ENCODE measurements at regions not wholly inside any gene's neighbourhood (a gene's known extent, or its start where the extent isn't known, plus 50 kb on each side); places are given as distances from the start of the nearest gene placed in this dataset.

DNA sequence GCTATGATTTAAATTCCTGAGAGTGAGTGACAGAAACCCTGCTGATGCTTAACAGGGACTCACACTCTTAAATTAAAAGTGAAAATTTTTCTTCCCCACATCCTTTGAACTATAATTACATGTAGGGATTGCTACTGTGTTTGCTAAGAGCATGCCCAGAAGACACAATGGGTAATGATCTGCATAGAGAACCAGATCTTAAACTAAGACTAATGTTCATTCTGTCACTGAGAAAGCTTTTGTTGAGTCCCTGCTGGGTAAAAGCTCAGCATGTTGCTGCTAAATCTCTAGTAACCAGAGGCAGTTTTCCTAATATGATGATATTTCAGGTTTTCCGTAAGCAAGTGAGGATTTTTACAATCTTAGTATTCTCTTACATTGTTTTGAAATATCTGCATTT, 424.8 kb upstream of the SMC2 start (continued):
- no peak for TF ChIP-seq NCOA2 (IDR thresholded peaks at IDR 0.05; ENCODE audit: partially characterized antibody in 2 of 2)
- no peak for TF ChIP-seq GABPB1 (CRISPR knock-in tag; IDR thresholded peaks at IDR 0.05)

DNA sequence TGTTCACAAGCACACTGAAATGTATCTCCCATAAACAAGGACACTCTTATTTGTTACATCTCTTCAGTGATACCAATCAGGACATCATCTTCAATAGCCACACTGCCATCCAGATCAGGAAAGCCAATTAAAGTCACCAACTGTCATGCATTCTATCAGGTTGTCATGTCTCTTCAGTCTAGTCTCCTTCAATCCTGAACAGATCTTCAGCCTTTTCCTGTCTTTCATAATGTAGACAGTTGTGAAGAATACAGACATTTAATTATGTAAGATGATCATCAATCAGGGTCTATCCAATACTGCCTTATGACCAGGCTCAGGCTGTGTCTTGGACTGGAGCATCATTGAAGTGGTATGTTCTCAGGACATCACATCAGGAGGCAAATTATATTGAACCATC, 419.8 kb upstream of the SMC2 start:
- ATAC-seq = no peak
- in situ Hi-C loops (cut with MboI) = no loop called here
- no TSS peak for BruUV-seq (replicated peaks)

More for the DNA sequence above, 419.8 kb upstream of the SMC2 start:
- Histone ChIP-seq H3K4me2 (ENCODE audit: insufficient read depth, low read length) (no peak overlapping the region), H3K9me1 (ENCODE audit: control insufficient read depth, insufficient read depth, low read length) (no peaks in the 10 kb centered on the region), H3K9me3 (replicated peaks; ENCODE audit: control insufficient read depth, insufficient read depth, low read depth, low read length) (no peaks in the 10 kb centered on the region), H3K9ac (ENCODE audit: insufficient read depth in 1 of 2, low read depth in 2 of 2, low read length in 2 of 2) (no peak overlapping the region), H3K27ac (ENCODE audit: extremely low read depth, low read depth, low read length) (no peak overlapping the region), H3K4me1 (replicated peaks in 1 of 2; ENCODE audit: control insufficient read depth in 2 of 2, insufficient read depth in 2 of 2, low read length in 2 of 2) (no peaks in the 10 kb centered on the region), H4K20me1 (replicated peaks; ENCODE audit: control insufficient read depth, insufficient read depth, low read length) (no peaks in the 10 kb centered on the region), H3K27me3 (ENCODE audit: control insufficient read depth in 2 of 2, insufficient read depth in 2 of 2, low read length in 2 of 2) (no peaks in the 10 kb centered on the region), H3K79me2 (ENCODE audit: control insufficient read depth, insufficient read depth, low read length) (no peaks in the 10 kb centered on the region), H3K4me3 (no peak overlapping the region), H3K36me3 (ENCODE audit: control insufficient read depth, insufficient read depth, low read length) (no peaks in the 10 kb centered on the region), H2AFZ (ENCODE audit: low read depth, low read length) (no peak overlapping the region)
- no peak for TF ChIP-seq CXXC5 (CRISPR knock-in tag; IDR thresholded peaks at IDR 0.05)
- no peak for TF ChIP-seq ZNF586 (CRISPR knock-in tag; conservative IDR thresholded peaks at IDR 0.05)
- TF ChIP-seq, protein P1, sequence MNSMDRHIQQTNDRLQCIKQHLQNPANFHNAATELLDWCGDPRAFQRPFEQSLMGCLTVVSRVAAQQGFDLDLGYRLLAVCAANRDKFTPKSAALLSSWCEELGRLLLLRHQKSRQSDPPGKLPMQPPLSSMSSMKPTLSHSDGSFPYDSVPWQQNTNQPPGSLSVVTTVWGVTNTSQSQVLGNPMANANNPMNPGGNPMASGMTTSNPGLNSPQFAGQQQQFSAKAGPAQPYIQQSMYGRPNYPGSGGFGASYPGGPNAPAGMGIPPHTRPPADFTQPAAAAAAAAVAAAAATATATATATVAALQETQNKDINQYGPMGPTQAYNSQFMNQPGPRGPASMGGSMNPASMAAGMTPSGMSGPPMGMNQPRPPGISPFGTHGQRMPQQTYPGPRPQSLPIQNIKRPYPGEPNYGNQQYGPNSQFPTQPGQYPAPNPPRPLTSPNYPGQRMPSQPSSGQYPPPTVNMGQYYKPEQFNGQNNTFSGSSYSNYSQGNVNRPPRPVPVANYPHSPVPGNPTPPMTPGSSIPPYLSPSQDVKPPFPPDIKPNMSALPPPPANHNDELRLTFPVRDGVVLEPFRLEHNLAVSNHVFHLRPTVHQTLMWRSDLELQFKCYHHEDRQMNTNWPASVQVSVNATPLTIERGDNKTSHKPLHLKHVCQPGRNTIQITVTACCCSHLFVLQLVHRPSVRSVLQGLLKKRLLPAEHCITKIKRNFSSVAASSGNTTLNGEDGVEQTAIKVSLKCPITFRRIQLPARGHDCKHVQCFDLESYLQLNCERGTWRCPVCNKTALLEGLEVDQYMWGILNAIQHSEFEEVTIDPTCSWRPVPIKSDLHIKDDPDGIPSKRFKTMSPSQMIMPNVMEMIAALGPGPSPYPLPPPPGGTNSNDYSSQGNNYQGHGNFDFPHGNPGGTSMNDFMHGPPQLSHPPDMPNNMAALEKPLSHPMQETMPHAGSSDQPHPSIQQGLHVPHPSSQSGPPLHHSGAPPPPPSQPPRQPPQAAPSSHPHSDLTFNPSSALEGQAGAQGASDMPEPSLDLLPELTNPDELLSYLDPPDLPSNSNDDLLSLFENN (IDR thresholded peaks at IDR 0.05; ENCODE audit: low read depth in 2 of 2, low read length in 2 of 2) = no peak
- intact Hi-C loops (cut with micrococcal nuclease) = no loop called here
- DNase-seq (ENCODE audit: extremely low read depth in 1 of 4, low spot score in 3 of 4) (no peak), FAIRE-seq (no peak)
- POLR2A ChIA-PET = no interaction called here
- CTCF ChIA-PET (ENCODE audit: low intra/inter-chr PET ratio) = no interaction called here
